ENCODE measurements at regions not wholly inside any gene's neighbourhood (a gene's known extent, or its start where the extent isn't known, plus 50 kb on each side); places are given as distances from the start of the nearest gene placed in this dataset.

- no peak overlapping the region for H3K4me3 ChIP-seq (ENCODE audit: low read depth in 1 of 2, low read length in 1 of 2)
- H3K36me3 ChIP-seq, result no peaks in the 10 kb centered on the region
- H3K27me3 ChIP-seq, result no peaks in the 10 kb centered on the region
- H3K27ac ChIP-seq, result no peak overlapping the region
- H3K4me1 ChIP-seq (ENCODE audit: control insufficient read depth in 1 of 2, insufficient read depth in 1 of 2, low read depth in 1 of 2, low read length in 1 of 2), result no peaks in the 10 kb centered on the region
- no peak for TF ChIP-seq CTCF (IDR thresholded peaks at IDR 0.05)
- no peaks in the 10 kb centered on the region for H3K9me3 ChIP-seq
Measured at GRCh38 chr4:122047456-122048425, 95.9 kb upstream of the TRPC3 start.

GRCh38 chr4:122046255-122046654, 94.4 kb upstream of the TRPC3 start:
- Histone ChIP-seq H3K4me3 (ENCODE audit: low read depth in 1 of 2, low read length in 1 of 2) (no peak overlapping the region), H3K9me3 (no peaks in the 10 kb centered on the region), H3K4me1 (ENCODE audit: control insufficient read depth in 1 of 2, insufficient read depth in 1 of 2, low read depth in 1 of 2, low read length in 1 of 2) (no peaks in the 10 kb centered on the region), H3K27me3 (no peaks in the 10 kb centered on the region), H3K36me3 (no peaks in the 10 kb centered on the region), H3K27ac (no peak overlapping the region)
- no peak for TF ChIP-seq CTCF (IDR thresholded peaks at IDR 0.05)

- no peaks in the 10 kb centered on the region for H3K27me3 ChIP-seq
- H3K36me3 ChIP-seq, result no peaks in the 10 kb centered on the region
- no peaks in the 10 kb centered on the region for H3K9me3 ChIP-seq
- no peak overlapping the region for H3K4me3 ChIP-seq (ENCODE audit: low read depth in 1 of 2, low read length in 1 of 2)
- no peaks in the 10 kb centered on the region for H3K4me1 ChIP-seq (ENCODE audit: control insufficient read depth in 1 of 2, insufficient read depth in 1 of 2, low read depth in 1 of 2, low read length in 1 of 2)
- TF ChIP-seq CTCF (IDR thresholded peaks at IDR 0.05), result no peak
- H3K27ac ChIP-seq, result no peak overlapping the region
Measured at GRCh38 chr4:122045533-122045932, 93.7 kb upstream of the TRPC3 start.

GRCh38 chr4:122044501-122044900, 92.6 kb upstream of the TRPC3 start:
- no peaks in the 10 kb centered on the region for H3K27me3 ChIP-seq
- H3K36me3 ChIP-seq, result no peaks in the 10 kb centered on the region
- H3K4me3 ChIP-seq (ENCODE audit: low read depth in 1 of 2, low read length in 1 of 2), result no peak overlapping the region
- no peak overlapping the region for H3K27ac ChIP-seq
- H3K4me1 ChIP-seq (ENCODE audit: control insufficient read depth in 1 of 2, insufficient read depth in 1 of 2, low read depth in 1 of 2, low read length in 1 of 2), result no peaks in the 10 kb centered on the region
- no peak for TF ChIP-seq CTCF (IDR thresholded peaks at IDR 0.05)
- H3K9me3 ChIP-seq, result no peaks in the 10 kb centered on the region

- Histone ChIP-seq H3K36me3 (no peaks in the 10 kb centered on the region), H3K27ac (no peak overlapping the region), H3K9me3 (no peaks in the 10 kb centered on the region), H3K4me3 (ENCODE audit: low read depth in 1 of 2, low read length in 1 of 2) (no peak overlapping the region), H3K4me1 (ENCODE audit: control insufficient read depth in 1 of 2, insufficient read depth in 1 of 2, low read depth in 1 of 2, low read length in 1 of 2) (no peaks in the 10 kb centered on the region), H3K27me3 (no peaks in the 10 kb centered on the region)
- no peak for TF ChIP-seq CTCF (IDR thresholded peaks at IDR 0.05)
Measured at GRCh38 chr4:122041312-122041711, 89.5 kb upstream of the TRPC3 start.
